ENCODE measurements at regions not wholly inside any gene's neighbourhood (a gene's known extent, or its start where the extent isn't known, plus 50 kb on each side); places are given as distances from the start of the nearest gene placed in this dataset.
A peak's percentile ranks its signal among the peaks of the same experiment; 100 is the strongest.

DNA sequence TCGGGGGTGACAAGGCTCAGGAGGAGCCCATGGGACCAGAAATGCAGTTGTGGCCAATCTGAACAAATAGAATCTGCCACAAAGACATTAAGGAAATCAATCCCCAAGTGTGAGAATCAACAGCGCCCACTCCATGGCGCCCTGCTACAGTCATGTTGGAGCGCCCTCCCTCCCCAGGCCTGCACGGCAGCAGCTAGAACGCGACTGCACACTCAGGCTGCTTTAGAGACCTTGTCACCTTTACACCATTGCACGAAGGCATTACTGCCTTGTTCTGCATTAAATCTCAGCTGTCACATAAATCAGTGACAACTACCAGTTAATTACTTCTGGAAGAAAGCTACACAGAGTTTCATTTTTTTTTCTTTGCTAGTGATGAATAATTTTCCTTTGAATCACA lies 98.7 kb upstream of the SPIN1 start (continued):
- TF ChIP-seq, protein P1, sequence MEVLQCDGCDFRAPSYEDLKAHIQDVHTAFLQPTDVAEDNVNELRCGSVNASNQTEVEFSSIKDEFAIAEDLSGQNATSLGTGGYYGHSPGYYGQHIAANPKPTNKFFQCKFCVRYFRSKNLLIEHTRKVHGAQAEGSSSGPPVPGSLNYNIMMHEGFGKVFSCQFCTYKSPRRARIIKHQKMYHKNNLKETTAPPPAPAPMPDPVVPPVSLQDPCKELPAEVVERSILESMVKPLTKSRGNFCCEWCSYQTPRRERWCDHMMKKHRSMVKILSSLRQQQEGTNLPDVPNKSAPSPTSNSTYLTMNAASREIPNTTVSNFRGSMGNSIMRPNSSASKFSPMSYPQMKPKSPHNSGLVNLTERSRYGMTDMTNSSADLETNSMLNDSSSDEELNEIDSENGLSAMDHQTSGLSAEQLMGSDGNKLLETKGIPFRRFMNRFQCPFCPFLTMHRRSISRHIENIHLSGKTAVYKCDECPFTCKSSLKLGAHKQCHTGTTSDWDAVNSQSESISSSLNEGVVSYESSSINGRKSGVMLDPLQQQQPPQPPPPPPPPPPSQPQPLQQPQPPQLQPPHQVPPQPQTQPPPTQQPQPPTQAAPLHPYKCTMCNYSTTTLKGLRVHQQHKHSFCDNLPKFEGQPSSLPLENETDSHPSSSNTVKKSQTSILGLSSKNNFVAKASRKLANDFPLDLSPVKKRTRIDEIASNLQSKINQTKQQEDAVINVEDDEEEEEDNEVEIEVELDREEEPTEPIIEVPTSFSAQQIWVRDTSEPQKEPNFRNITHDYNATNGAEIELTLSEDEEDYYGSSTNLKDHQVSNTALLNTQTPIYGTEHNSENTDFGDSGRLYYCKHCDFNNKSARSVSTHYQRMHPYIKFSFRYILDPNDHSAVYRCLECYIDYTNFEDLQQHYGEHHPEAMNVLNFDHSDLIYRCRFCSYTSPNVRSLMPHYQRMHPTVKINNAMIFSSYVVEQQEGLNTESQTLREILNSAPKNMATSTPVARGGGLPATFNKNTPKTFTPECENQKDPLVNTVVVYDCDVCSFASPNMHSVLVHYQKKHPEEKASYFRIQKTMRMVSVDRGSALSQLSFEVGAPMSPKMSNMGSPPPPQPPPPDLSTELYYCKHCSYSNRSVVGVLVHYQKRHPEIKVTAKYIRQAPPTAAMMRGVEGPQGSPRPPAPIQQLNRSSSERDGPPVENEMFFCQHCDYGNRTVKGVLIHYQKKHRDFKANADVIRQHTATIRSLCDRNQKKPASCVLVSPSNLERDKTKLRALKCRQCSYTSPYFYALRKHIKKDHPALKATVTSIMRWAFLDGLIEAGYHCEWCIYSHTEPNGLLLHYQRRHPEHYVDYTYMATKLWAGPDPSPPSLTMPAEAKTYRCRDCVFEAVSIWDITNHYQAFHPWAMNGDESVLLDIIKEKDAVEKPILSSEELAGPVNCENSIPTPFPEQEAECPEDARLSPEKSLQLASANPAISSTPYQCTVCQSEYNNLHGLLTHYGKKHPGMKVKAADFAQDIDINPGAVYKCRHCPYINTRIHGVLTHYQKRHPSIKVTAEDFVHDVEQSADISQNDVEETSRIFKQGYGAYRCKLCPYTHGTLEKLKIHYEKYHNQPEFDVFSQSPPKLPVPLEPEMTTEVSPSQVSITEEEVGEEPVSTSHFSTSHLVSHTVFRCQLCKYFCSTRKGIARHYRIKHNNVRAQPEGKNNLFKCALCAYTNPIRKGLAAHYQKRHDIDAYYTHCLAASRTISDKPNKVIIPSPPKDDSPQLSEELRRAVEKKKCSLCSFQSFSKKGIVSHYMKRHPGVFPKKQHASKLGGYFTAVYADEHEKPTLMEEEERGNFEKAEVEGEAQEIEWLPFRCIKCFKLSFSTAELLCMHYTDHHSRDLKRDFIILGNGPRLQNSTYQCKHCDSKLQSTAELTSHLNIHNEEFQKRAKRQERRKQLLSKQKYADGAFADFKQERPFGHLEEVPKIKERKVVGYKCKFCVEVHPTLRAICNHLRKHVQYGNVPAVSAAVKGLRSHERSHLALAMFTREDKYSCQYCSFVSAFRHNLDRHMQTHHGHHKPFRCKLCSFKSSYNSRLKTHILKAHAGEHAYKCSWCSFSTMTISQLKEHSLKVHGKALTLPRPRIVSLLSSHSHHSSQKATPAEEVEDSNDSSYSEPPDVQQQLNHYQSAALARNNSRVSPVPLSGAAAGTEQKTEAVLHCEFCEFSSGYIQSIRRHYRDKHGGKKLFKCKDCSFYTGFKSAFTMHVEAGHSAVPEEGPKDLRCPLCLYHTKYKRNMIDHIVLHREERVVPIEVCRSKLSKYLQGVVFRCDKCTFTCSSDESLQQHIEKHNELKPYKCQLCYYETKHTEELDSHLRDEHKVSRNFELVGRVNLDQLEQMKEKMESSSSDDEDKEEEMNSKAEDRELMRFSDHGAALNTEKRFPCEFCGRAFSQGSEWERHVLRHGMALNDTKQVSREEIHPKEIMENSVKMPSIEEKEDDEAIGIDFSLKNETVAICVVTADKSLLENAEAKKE (CRISPR knock-in tag; IDR thresholded peaks at IDR 0.05): no peak
- no peak for TF ChIP-seq CREB1 (CRISPR knock-in tag; IDR thresholded peaks at IDR 0.05; ENCODE audit: low read depth)

DNA sequence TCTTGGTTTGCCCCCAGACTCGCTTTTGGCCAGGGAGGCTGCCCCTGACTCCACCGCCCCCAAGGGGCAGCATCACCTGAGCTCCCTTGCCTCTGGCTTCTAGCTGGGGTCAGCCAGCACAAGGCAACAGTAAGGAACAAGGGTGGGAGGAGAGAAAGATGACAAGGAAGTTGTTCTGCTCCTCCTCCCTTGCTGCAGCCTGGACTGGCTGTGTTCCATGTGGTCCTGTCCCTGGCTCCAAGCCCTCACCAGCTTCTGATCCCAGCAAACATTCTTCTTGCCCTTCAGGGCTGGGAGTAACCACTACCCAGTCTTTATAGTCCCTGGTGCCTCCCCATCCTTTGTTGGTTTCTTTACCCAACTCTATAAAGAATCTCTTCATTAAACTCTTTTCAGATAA lies 100.3 kb upstream of the SPIN1 start:
- H3K4me3 Mint-ChIP-seq: no peak overlapping the region
- H3K4me3 ChIP-seq: no peak overlapping the region
- H3K27me3 ChIP-seq (ENCODE audit: insufficient read depth): no peaks in the 10 kb centered on the region
- no peaks in the 10 kb centered on the region for H3K9me2 ChIP-seq (ENCODE audit: insufficient read depth)
- H3K79me2 ChIP-seq (replicated peaks; ENCODE audit: insufficient read depth): no peaks in the 10 kb centered on the region
- peaks cover 7% of the 10 kb centered on the region for H3K36me3 Mint-ChIP-seq (ENCODE audit: low read depth)
- TF ChIP-seq, protein P2, sequence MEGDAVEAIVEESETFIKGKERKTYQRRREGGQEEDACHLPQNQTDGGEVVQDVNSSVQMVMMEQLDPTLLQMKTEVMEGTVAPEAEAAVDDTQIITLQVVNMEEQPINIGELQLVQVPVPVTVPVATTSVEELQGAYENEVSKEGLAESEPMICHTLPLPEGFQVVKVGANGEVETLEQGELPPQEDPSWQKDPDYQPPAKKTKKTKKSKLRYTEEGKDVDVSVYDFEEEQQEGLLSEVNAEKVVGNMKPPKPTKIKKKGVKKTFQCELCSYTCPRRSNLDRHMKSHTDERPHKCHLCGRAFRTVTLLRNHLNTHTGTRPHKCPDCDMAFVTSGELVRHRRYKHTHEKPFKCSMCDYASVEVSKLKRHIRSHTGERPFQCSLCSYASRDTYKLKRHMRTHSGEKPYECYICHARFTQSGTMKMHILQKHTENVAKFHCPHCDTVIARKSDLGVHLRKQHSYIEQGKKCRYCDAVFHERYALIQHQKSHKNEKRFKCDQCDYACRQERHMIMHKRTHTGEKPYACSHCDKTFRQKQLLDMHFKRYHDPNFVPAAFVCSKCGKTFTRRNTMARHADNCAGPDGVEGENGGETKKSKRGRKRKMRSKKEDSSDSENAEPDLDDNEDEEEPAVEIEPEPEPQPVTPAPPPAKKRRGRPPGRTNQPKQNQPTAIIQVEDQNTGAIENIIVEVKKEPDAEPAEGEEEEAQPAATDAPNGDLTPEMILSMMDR (conservative IDR thresholded peaks at IDR 0.05; ENCODE audit: low read depth in 2 of 2): peak in 1 of 2 experiments; percentile 26; a peak in 1 of 4 replicates
- no peak for TF ChIP-seq STAT1 (IDR thresholded peaks at IDR 0.05; ENCODE audit: unreplicated experiment)
- no peaks in the 10 kb centered on the region for H4K20me1 ChIP-seq (replicated peaks; ENCODE audit: insufficient read depth)
- H3F3A ChIP-seq (replicated peaks; ENCODE audit: low read depth): no peaks in the 10 kb centered on the region
- H3K27ac Mint-ChIP-seq: no peak overlapping the region
- H3K9me3 Mint-ChIP-seq: peaks cover 16% of the 10 kb centered on the region
- no peak overlapping the region for H3K4me2 ChIP-seq
- ATAC-seq (no peak), DNase-seq (ENCODE audit: low spot score) (no peak)
- H2AFZ ChIP-seq: no peak overlapping the region
- H3K36me3 ChIP-seq (ENCODE audit: insufficient read depth): no peaks in the 10 kb centered on the region
- no peaks in the 10 kb centered on the region for H3K4me1 ChIP-seq (ENCODE audit: insufficient read depth)
- peaks cover 2% of the 10 kb centered on the region for H3K27me3 Mint-ChIP-seq (ENCODE audit: insufficient read depth, low read depth, poor library complexity)
- H3K27ac ChIP-seq (ENCODE audit: low read depth): no peak overlapping the region
- no peaks in the 10 kb centered on the region for H3K4me1 Mint-ChIP-seq

Data from GM23338 (cell line).